CD14-positive monocyte (primary cell): ENCODE measurements at regions not wholly inside any gene's neighbourhood (a gene's known extent, or its start where the extent isn't known, plus 50 kb on each side); places are given as distances from the start of the nearest gene placed in this dataset.

ENCODE experiments used
- DNase-seq, 3 donors: peaks; one replicate each; pipeline ENCODE4 v3.0.0-alpha.2; 2011 to 2022
- H2AFZ ChIP-seq: 2 replicates; pipeline ENCODE4 v1.6.0; 2012; ENCODE audit warnings: mild to moderate bottlenecking, low read depth, low read length, inconsistent platforms; ENCODE audit not compliant: insufficient read depth, poor library complexity, severe bottlenecking
- H3K27ac ChIP-seq, 2 donors: 1 replicate in 1 of 2; 2 replicates in 1 of 2; pipeline ENCODE4 v1.5.1; 2012 to 2013; ENCODE audit warnings: low read length in 2 of 2, control low read depth in 1 of 2, inconsistent platforms in 1 of 2, low read depth in 1 of 2, mild to moderate bottlenecking in 1 of 2
- H3K27me3 ChIP-seq, 2 donors: one replicate each; pipeline versions ENCODE4 v1.6.0 to v1.6.1; 2011 to 2013; ENCODE audit warnings: low read length in 2 of 2; ENCODE audit not compliant: control insufficient read depth in 2 of 2, insufficient read depth in 2 of 2
- H3K36me3 ChIP-seq, 2 donors: replicated peaks in 1 of 2; 1 replicate in 1 of 2; 2 replicates in 1 of 2; pipeline versions ENCODE4 v1.5.1 to v1.6.1; 2012 to 2013; ENCODE audit warnings: low read length in 2 of 2, control low read depth in 1 of 2, inconsistent platforms in 1 of 2, mild to moderate bottlenecking in 1 of 2; ENCODE audit not compliant: insufficient read depth in 2 of 2, control insufficient read depth in 1 of 2
- H3K4me1 ChIP-seq, 2 donors: 1 replicate in 1 of 2; 2 replicates in 1 of 2; pipeline versions ENCODE4 v1.5.1 to v1.6.1; 2012 to 2013; ENCODE audit warnings: low read length in 2 of 2, control low read depth in 1 of 2, inconsistent platforms in 1 of 2, mild to moderate bottlenecking in 1 of 2, moderate library complexity in 1 of 2; ENCODE audit not compliant: insufficient read depth in 2 of 2, control insufficient read depth in 1 of 2
- H3K4me2 ChIP-seq: replicated peaks from 2 replicates; pipeline ENCODE3; 2012; ENCODE audit warnings: low read length, moderate library complexity, mild to moderate bottlenecking; ENCODE audit not compliant: poor library complexity, severe bottlenecking; ENCODE audit errors: extremely low read depth
- H3K4me3 ChIP-seq, 3 experiments: fragments of 200-600 bp in 1 of 3; sonication (generic) in 1 of 3; replicated peaks in 1 of 3; 1 replicate in 2 of 3; 2 replicates in 1 of 3; pipeline ENCODE4 v1.5.1; 2011 to 2013; ENCODE audit warnings: low read length in 3 of 3, mild to moderate bottlenecking in 3 of 3, control low read depth in 2 of 3, low read depth in 2 of 3, inconsistent platforms in 1 of 3, moderate library complexity in 1 of 3
- H3K79me2 ChIP-seq: 2 replicates; pipeline ENCODE4 v1.6.0; 2012; ENCODE audit warnings: mild to moderate bottlenecking, control low read depth, inconsistent platforms, low read length, moderate library complexity; ENCODE audit not compliant: insufficient read depth
- H3K9ac ChIP-seq: 2 replicates; pipeline ENCODE4 v1.6.0; 2017; ENCODE audit warnings: low read length, mild to moderate bottlenecking; ENCODE audit not compliant: insufficient read depth, poor library complexity, severe bottlenecking
- H3K9me3 ChIP-seq, 2 donors: replicated peaks in 1 of 2; 1 replicate in 1 of 2; 2 replicates in 1 of 2; pipeline versions ENCODE4 v1.5.1 to v1.6.1; 2012 to 2013; ENCODE audit warnings: low read length in 2 of 2, control low read depth in 1 of 2; ENCODE audit not compliant: control insufficient read depth in 1 of 2, insufficient read depth in 1 of 2
- H4K20me1 ChIP-seq: 2 replicates; pipeline ENCODE4 v1.6.0; 2012; ENCODE audit warnings: mild to moderate bottlenecking, low read length, control low read depth, moderate library complexity; ENCODE audit not compliant: insufficient read depth
- H3K27ac Mint-ChIP-seq, 7 donors: one replicate each; pipeline ENCODE4 v1.8.0; 2020; ENCODE audit warnings: mild to moderate bottlenecking in 7 of 7, mixed read lengths in 7 of 7, moderate library complexity in 6 of 7, inconsistent platforms in 2 of 7
- H3K27me3 Mint-ChIP-seq, 3 donors: one replicate each; pipeline ENCODE4 v1.8.0; 2021 to 2022; ENCODE audit warnings: low read depth in 3 of 3, mild to moderate bottlenecking in 3 of 3, mixed read lengths in 3 of 3, moderate library complexity in 3 of 3, inconsistent platforms in 1 of 3
- H3K36me3 Mint-ChIP-seq, 2 donors: one replicate each; pipeline ENCODE4 v1.8.0; 2020; ENCODE audit warnings: mixed read lengths in 2 of 2, inconsistent platforms in 1 of 2, mild to moderate bottlenecking in 1 of 2
- H3K4me1 Mint-ChIP-seq: one replicate; pipeline ENCODE4 v1.8.0; 2020; ENCODE audit warnings: mild to moderate bottlenecking, mixed read lengths
- H3K4me3 Mint-ChIP-seq, 2 donors: one replicate each; pipeline ENCODE4 v1.8.0; 2020; ENCODE audit warnings: mild to moderate bottlenecking in 2 of 2, mixed read lengths in 2 of 2, moderate library complexity in 1 of 2
- H3K9me3 Mint-ChIP-seq, 7 donors: one replicate each; pipeline ENCODE4 v1.8.0; 2020 to 2022; ENCODE audit warnings: mixed read lengths in 7 of 7, mild to moderate bottlenecking in 6 of 7, moderate library complexity in 6 of 7, inconsistent platforms in 2 of 7
- CTCF ChIP-seq: fragments of 200-600 bp; IDR thresholded peaks from one replicate; pipeline ENCODE4 v1.8.0; 2022; ENCODE audit warnings: antibody characterized with exemption, mild to moderate bottlenecking
- WGBS: methylation state at CpG from one replicate; pipeline ENCODE4 v1.1.5; 2013; ENCODE audit warnings: missing lambda C conversion rate; ENCODE audit not compliant: insufficient coverage; 5-methylcytosine and 5-hydroxymethylcytosine counted together
- intact Hi-C, 2 donors: fragments of 100-400 bp; cut with micrococcal nuclease; formaldehyde crosslinking; loops; one replicate each; pipeline versions ENCODE4 v1.15.0 to v1.15.1; 2023

- Mint-ChIP-seq H3K36me3 (no peaks in the 10 kb centered on the region), H3K9me3 (peaks cover 0 to 2% (median 0%) of the 10 kb centered on the region in 7 donors), H3K4me3 (no peak overlapping the region), H3K4me1 (no peaks in the 10 kb centered on the region), H3K27me3 (peaks cover 0 to 4% (median 0%) of the 10 kb centered on the region in 3 donors), H3K27ac (no peak overlapping the region)
- no peak for DNase-seq
- Histone ChIP-seq H3K4me2 (no peak overlapping the region), H3K27me3 (no peaks in the 10 kb centered on the region), H3K9me3 (no peaks in the 10 kb centered on the region), H2AFZ (no peak overlapping the region), H3K4me3 (no peak overlapping the region), H3K4me1 (no peaks in the 10 kb centered on the region), H3K79me2 (no peaks in the 10 kb centered on the region), H3K9ac (no peak overlapping the region), H3K36me3 (no peaks in the 10 kb centered on the region), H4K20me1 (no peaks in the 10 kb centered on the region), H3K27ac (no peak overlapping the region)
- intact Hi-C loops = no loop called here
- 100% methylated on average over 1 of the region's 4 CpGs for WGBS
- no peak for TF ChIP-seq CTCF
These were observed 56.4 kb upstream of the GRIP1 start for GRCh38 chr12:66735275-66735674.

- no peaks in the 10 kb centered on the region for H3K36me3 Mint-ChIP-seq
- no peaks in the 10 kb centered on the region for H4K20me1 ChIP-seq
- H3K4me3 Mint-ChIP-seq = no peak overlapping the region
- no peak overlapping the region for H3K27ac ChIP-seq
- peaks cover 0 to 2% (median 0%) of the 10 kb centered on the region in 7 donors for H3K9me3 Mint-ChIP-seq
- no peaks in the 10 kb centered on the region for H3K4me1 ChIP-seq
- 27% methylated on average over 1 of the region's 4 CpGs for WGBS
- no peak for TF ChIP-seq CTCF
- no peaks in the 10 kb centered on the region for H3K9me3 ChIP-seq
- H3K27ac Mint-ChIP-seq = no peak overlapping the region
- no peak for DNase-seq
- H3K27me3 Mint-ChIP-seq = peaks cover 0 to 4% (median 0%) of the 10 kb centered on the region in 3 donors
- no peaks in the 10 kb centered on the region for H3K4me1 Mint-ChIP-seq
- no peak overlapping the region for H3K4me3 ChIP-seq
- H3K27me3 ChIP-seq = no peaks in the 10 kb centered on the region
- no peak overlapping the region for H2AFZ ChIP-seq
- no peaks in the 10 kb centered on the region for H3K79me2 ChIP-seq
- H3K36me3 ChIP-seq = no peaks in the 10 kb centered on the region
- no peak overlapping the region for H3K4me2 ChIP-seq
- intact Hi-C loops = no loop called here
- no peak overlapping the region for H3K9ac ChIP-seq
These were observed 58.1 kb upstream of the GRIP1 start for GRCh38 chr12:66736931-66737330.
